ENCODE measurements at regions not wholly inside any gene's neighbourhood (a gene's known extent, or its start where the extent isn't known, plus 50 kb on each side); places are given as distances from the start of the nearest gene placed in this dataset.
"Not testable (repeated sequence)": the region's sequence is repeated elsewhere in the genome, so short reads cannot be mapped to it uniquely, and the experiment has no call there.

- TF ChIP-seq GATA1 (IDR thresholded peaks at IDR 0.05; ENCODE audit: low read depth, low read length) (no peak), POLR2A (IDR thresholded peaks at IDR 0.05; ENCODE audit: low read length) (no peak)
- DNase-seq = no peak
These were observed 2184.4 kb upstream of the AGA start for GRCh38 chr4:179626687-179627086.

- no peak for TF ChIP-seq GATA1 (IDR thresholded peaks at IDR 0.05; ENCODE audit: low read depth, low read length)
- no peak for TF ChIP-seq POLR2A (IDR thresholded peaks at IDR 0.05; ENCODE audit: low read length)
These were observed 2189.1 kb upstream of the AGA start for GRCh38 chr4:179631321-179631720.

GRCh38 chr4:179634862-179635261 lies 2192.6 kb upstream of the AGA start:
- TF ChIP-seq GATA1 (IDR thresholded peaks at IDR 0.05; ENCODE audit: low read depth, low read length) = no peak
- TF ChIP-seq POLR2A (IDR thresholded peaks at IDR 0.05; ENCODE audit: low read length) = no peak
- no peak for DNase-seq

More at GRCh38 chr4:179631321-179631720, 2189.1 kb upstream of the AGA start:
- no peak for DNase-seq

GRCh38 chr4:179662522-179662921 lies 2220.3 kb upstream of the AGA start:
- TF ChIP-seq POLR2A (IDR thresholded peaks at IDR 0.05; ENCODE audit: low read length) = no peak
- DNase-seq = no peak

GRCh38 chr4:179663641-179664429 lies 2221.6 kb upstream of the AGA start:
- TF ChIP-seq GATA1 (IDR thresholded peaks at IDR 0.05; ENCODE audit: low read depth, low read length) (no peak), POLR2A (IDR thresholded peaks at IDR 0.05; ENCODE audit: low read length) (no peak)
- DNase-seq = no peak

GRCh38 chr4:179664430-179665027 lies 2222.3 kb upstream of the AGA start:
- DNase-seq = no peak
- TF ChIP-seq POLR2A (IDR thresholded peaks at IDR 0.05; ENCODE audit: low read length) (no peak), GATA1 (IDR thresholded peaks at IDR 0.05; ENCODE audit: low read depth, low read length) (no peak)

- no peak for DNase-seq
These were observed 2224.0 kb upstream of the AGA start for GRCh38 chr4:179666226-179666625.

GRCh38 chr4:179671609-179672008 lies 2229.4 kb upstream of the AGA start:
- TF ChIP-seq POLR2A (IDR thresholded peaks at IDR 0.05; ENCODE audit: low read length) (no peak), GATA1 (IDR thresholded peaks at IDR 0.05; ENCODE audit: low read depth, low read length) (no peak)
- no peak for DNase-seq

More at GRCh38 chr4:179666226-179666625, 2224.0 kb upstream of the AGA start:
- TF ChIP-seq GATA1 (IDR thresholded peaks at IDR 0.05; ENCODE audit: low read depth, low read length) (no peak), POLR2A (IDR thresholded peaks at IDR 0.05; ENCODE audit: low read length) (no peak)

GRCh38 chr4:179678093-179678814 lies 2236.0 kb upstream of the AGA start:
- DNase-seq = no peak
- TF ChIP-seq POLR2A (IDR thresholded peaks at IDR 0.05; ENCODE audit: low read length) (no peak), GATA1 (IDR thresholded peaks at IDR 0.05; ENCODE audit: low read depth, low read length) (no peak)

GRCh38 chr4:179683661-179684060 lies 2241.4 kb upstream of the AGA start:
- not testable (repeated sequence) for DNase-seq

- no peak for DNase-seq
- no peak for TF ChIP-seq POLR2A (IDR thresholded peaks at IDR 0.05; ENCODE audit: low read length)
- no peak for TF ChIP-seq GATA1 (IDR thresholded peaks at IDR 0.05; ENCODE audit: low read depth, low read length)
These were observed 2250.0 kb upstream of the AGA start for GRCh38 chr4:179692222-179692621.

GRCh38 chr4:179695175-179695574 lies 2252.9 kb upstream of the AGA start:
- no peak for TF ChIP-seq POLR2A (IDR thresholded peaks at IDR 0.05; ENCODE audit: low read length)
- no peak for TF ChIP-seq GATA1 (IDR thresholded peaks at IDR 0.05; ENCODE audit: low read depth, low read length)
- DNase-seq = no peak

- TF ChIP-seq GATA1 (IDR thresholded peaks at IDR 0.05; ENCODE audit: low read depth, low read length) (no peak), POLR2A (IDR thresholded peaks at IDR 0.05; ENCODE audit: low read length) (no peak)
- no peak for DNase-seq
These were observed 2256.1 kb upstream of the AGA start for GRCh38 chr4:179698321-179698720.

- no peak for TF ChIP-seq GATA1 (IDR thresholded peaks at IDR 0.05; ENCODE audit: low read depth, low read length)
- no peak for TF ChIP-seq POLR2A (IDR thresholded peaks at IDR 0.05; ENCODE audit: low read length)
These were observed 2267.9 kb upstream of the AGA start for GRCh38 chr4:179709961-179710624.

More at GRCh38 chr4:179709961-179710624, 2267.9 kb upstream of the AGA start:
- DNase-seq = no peak

Data from erythroblast (primary cell).